Trophoblast cell (in vitro differentiated cells and primary cell): ENCODE measurements at regions not wholly inside any gene's neighbourhood (a gene's known extent, or its start where the extent isn't known, plus 50 kb on each side); places are given as distances from the start of the nearest gene placed in this dataset.
A peak's percentile ranks its signal among the peaks of the same experiment; 100 is the strongest.
"Not testable (repeated sequence)": the region's sequence is repeated elsewhere in the genome, so short reads cannot be mapped to it uniquely, and the experiment has no call there.

Source experiments
- DNase-seq, 2 donors: peaks; one replicate each; pipeline ENCODE4 v3.0.0-alpha.2; 2016
- H2AFZ ChIP-seq: 2 replicates; pipeline ENCODE4 v1.6.1; 2013; ENCODE audit warnings: low read length, moderate library complexity, mild to moderate bottlenecking; ENCODE audit not compliant: insufficient read depth, poor library complexity
- H2AK5ac ChIP-seq: 2 replicates; pipeline ENCODE4 v1.6.1; 2013; ENCODE audit warnings: mild to moderate bottlenecking, low read length
- H2BK120ac ChIP-seq: 2 replicates; pipeline ENCODE4 v1.6.1; 2013; ENCODE audit warnings: low read length, mild to moderate bottlenecking, moderate library complexity; ENCODE audit not compliant: insufficient read depth, poor library complexity
- H2BK12ac ChIP-seq: 2 replicates; pipeline ENCODE4 v1.6.1; 2013; ENCODE audit warnings: mild to moderate bottlenecking, low read length, moderate library complexity
- H2BK5ac ChIP-seq: 2 replicates; pipeline ENCODE4 v1.6.1; 2013; ENCODE audit warnings: low read length, low read depth, moderate library complexity, mild to moderate bottlenecking; ENCODE audit not compliant: poor library complexity
- H3K14ac ChIP-seq: 2 replicates; pipeline ENCODE4 v1.6.1; 2013; ENCODE audit warnings: mild to moderate bottlenecking, low read length
- H3K18ac ChIP-seq: 2 replicates; pipeline ENCODE4 v1.6.1; 2013; ENCODE audit warnings: mild to moderate bottlenecking, low read length
- H3K23ac ChIP-seq: 2 replicates; pipeline ENCODE4 v1.6.1; 2013; ENCODE audit warnings: low read length
- H3K27ac ChIP-seq: 2 replicates; pipeline ENCODE4 v1.5.1; 2013; ENCODE audit warnings: low read depth, mild to moderate bottlenecking, inconsistent platforms, low read length, moderate library complexity
- H3K27me3 ChIP-seq: 2 replicates; pipeline ENCODE4 v1.6.1; 2013; ENCODE audit warnings: inconsistent platforms, mild to moderate bottlenecking, low read length, moderate library complexity; ENCODE audit not compliant: insufficient read depth
- H3K36me3 ChIP-seq, 2 experiments: 1 replicate in 1 of 2; 2 replicates in 1 of 2; pipeline ENCODE4 v1.6.1; 2013; ENCODE audit warnings: low read length in 2 of 2, mild to moderate bottlenecking in 2 of 2, moderate library complexity in 1 of 2; ENCODE audit not compliant: insufficient read depth in 2 of 2, control insufficient read depth in 1 of 2
- H3K4ac ChIP-seq: 2 replicates; pipeline ENCODE4 v1.6.1; 2013; ENCODE audit warnings: low read depth, mild to moderate bottlenecking, low read length, moderate library complexity
- H3K4me1 ChIP-seq, 2 experiments: 1 replicate in 1 of 2; 2 replicates in 1 of 2; pipeline ENCODE4 v1.6.1; 2013; ENCODE audit warnings: low read length in 2 of 2, mild to moderate bottlenecking in 2 of 2, moderate library complexity in 1 of 2; ENCODE audit not compliant: insufficient read depth in 2 of 2, control insufficient read depth in 1 of 2
- H3K4me2 ChIP-seq: 2 replicates; pipeline ENCODE4 v1.6.1; 2013; ENCODE audit warnings: inconsistent platforms, mild to moderate bottlenecking, low read length, moderate library complexity
- H3K4me3 ChIP-seq: 2 replicates; pipeline ENCODE4 v1.5.1; 2013; ENCODE audit warnings: mild to moderate bottlenecking, low read depth, low read length, inconsistent platforms
- H3K79me1 ChIP-seq: one replicate; pipeline ENCODE4 v1.6.1; 2013; ENCODE audit warnings: low read length
- H3K79me2 ChIP-seq: 2 replicates; pipeline ENCODE4 v1.6.1; 2013; ENCODE audit warnings: low read length, mild to moderate bottlenecking; ENCODE audit not compliant: control insufficient read depth, insufficient read depth, poor library complexity
- H3K9ac ChIP-seq: 2 replicates; pipeline ENCODE4 v1.6.1; 2013; ENCODE audit warnings: mild to moderate bottlenecking, low read length
- H3K9me3 ChIP-seq: 2 replicates; pipeline ENCODE4 v1.6.1; 2013; ENCODE audit warnings: low read depth, mild to moderate bottlenecking, control low read depth, inconsistent platforms, low read length; ENCODE audit not compliant: insufficient read depth
- H4K12ac ChIP-seq: 2 replicates; pipeline ENCODE4 v1.6.1; 2013; ENCODE audit warnings: low read depth, mild to moderate bottlenecking, low read length, moderate library complexity
- H4K8ac ChIP-seq: 2 replicates; pipeline ENCODE4 v1.6.1; 2013; ENCODE audit warnings: low read depth, mild to moderate bottlenecking, low read length, moderate library complexity
- H4K91ac ChIP-seq: one replicate; pipeline ENCODE4 v1.6.1; 2013; ENCODE audit warnings: low read depth, mild to moderate bottlenecking, low read length, moderate library complexity
- WGBS: extraction: QIAGEN DNeasy Blood & Tissue Kit; methylation state at CpG from one replicate; pipeline ENCODE4 v1.1.7; 2013; ENCODE audit warnings: missing lambda C conversion rate; ENCODE audit not compliant: insufficient read length, insufficient coverage; ENCODE audit errors: extremely low coverage; 5-methylcytosine and 5-hydroxymethylcytosine counted together

GRCh38 chr1:213462374-213462773 lies 411.3 kb downstream of the RPS6KC1 start:
- not testable (repeated sequence) for H3K36me3 ChIP-seq, H3K4me2 ChIP-seq, H3K27me3 ChIP-seq, H2AK5ac ChIP-seq, H4K91ac ChIP-seq, H3K18ac ChIP-seq, H4K12ac ChIP-seq, H2BK12ac ChIP-seq, H3K9ac ChIP-seq, H2AFZ ChIP-seq, DNase-seq, H3K14ac ChIP-seq, H2BK5ac ChIP-seq, H2BK120ac ChIP-seq, H3K9me3 ChIP-seq, H3K79me2 ChIP-seq, H3K4me3 ChIP-seq, H3K4ac ChIP-seq, H4K8ac ChIP-seq, H3K79me1 ChIP-seq, H3K27ac ChIP-seq, H3K23ac ChIP-seq
- H3K4me1 ChIP-seq = peaks cover 9 to 10% of the 10 kb centered on the region in 2 experiments
- WGBS = no CpG with 5 or more reads among the region's 3 CpGs

GRCh38 chr1:213464786-213465460 lies 413.9 kb downstream of the RPS6KC1 start:
- no peaks in the 10 kb centered on the region for H3K9me3 ChIP-seq
- no CpG with 5 or more reads among the region's 2 CpGs for WGBS

GRCh38 chr1:213466541-213466940 lies 415.5 kb downstream of the RPS6KC1 start:
- Histone ChIP-seq H3K23ac (no peak overlapping the region), H3K9ac (no peak overlapping the region)

More at GRCh38 chr1:213464786-213465460, 413.9 kb downstream of the RPS6KC1 start:
- no peak overlapping the region for H2AFZ ChIP-seq
- H4K8ac ChIP-seq = peak overlapping the region; percentile 16
- H3K9ac ChIP-seq = no peak overlapping the region
- H2BK12ac ChIP-seq = peak overlapping the region; percentile 65
- no peak overlapping the region for H3K4ac ChIP-seq
- H3K36me3 ChIP-seq = no peaks in the 10 kb centered on the region
- no peak overlapping the region for H3K4me3 ChIP-seq
- H4K91ac ChIP-seq = peak overlapping the region; percentile 32
- no peaks in the 10 kb centered on the region for H3K27me3 ChIP-seq
- DNase-seq = peak; percentile 48 to 82
- H2BK5ac ChIP-seq = peak overlapping the region; percentile 21
- H3K4me1 ChIP-seq = peaks cover 9 to 10% of the 10 kb centered on the region in 2 experiments
- H3K18ac ChIP-seq = no peak overlapping the region
- H2BK120ac ChIP-seq = no peak overlapping the region
- H4K12ac ChIP-seq = no peak overlapping the region
- no peak overlapping the region for H3K23ac ChIP-seq
- H3K79me2 ChIP-seq = peaks cover 2% of the 10 kb centered on the region
- H3K14ac ChIP-seq = peak overlapping the region; percentile 32
- H3K4me2 ChIP-seq = no peak overlapping the region
- no peak overlapping the region for H2AK5ac ChIP-seq
- peaks cover 5% of the 10 kb centered on the region for H3K79me1 ChIP-seq
- peak overlapping the region; percentile 9 for H3K27ac ChIP-seq

GRCh38 chr1:213474054-213474453 lies 423.0 kb downstream of the RPS6KC1 start:
- Histone ChIP-seq H3K79me1 (no peaks in the 10 kb centered on the region), H3K14ac (no peak overlapping the region), H2BK12ac (no peak overlapping the region), H3K27ac (no peak overlapping the region), H4K12ac (no peak overlapping the region), H3K27me3 (no peaks in the 10 kb centered on the region), H3K9ac (no peak overlapping the region), H3K79me2 (no peaks in the 10 kb centered on the region), H3K9me3 (no peaks in the 10 kb centered on the region), H2AK5ac (no peak overlapping the region), H3K4me2 (no peak overlapping the region), H3K4me1 (no peaks in the 10 kb centered on the region), H3K36me3 (no peaks in the 10 kb centered on the region), H2BK5ac (no peak overlapping the region), H2AFZ (no peak overlapping the region), H3K4ac (no peak overlapping the region), H3K4me3 (no peak overlapping the region), H3K18ac (no peak overlapping the region), H4K91ac (no peak overlapping the region), H4K8ac (no peak overlapping the region), H2BK120ac (no peak overlapping the region), H3K23ac (no peak overlapping the region)
- WGBS = no CpG with 5 or more reads among the region's 7 CpGs
- no peak for DNase-seq

More at GRCh38 chr1:213466541-213466940, 415.5 kb downstream of the RPS6KC1 start:
- Histone ChIP-seq H3K4me2 (no peak overlapping the region), H2AFZ (no peak overlapping the region), H2BK5ac (no peak overlapping the region), H2BK120ac (no peak overlapping the region), H4K91ac (no peak overlapping the region), H2AK5ac (no peak overlapping the region), H3K4ac (no peak overlapping the region), H3K79me2 (peaks cover 2% of the 10 kb centered on the region), H3K79me1 (peaks cover 5% of the 10 kb centered on the region), H3K9me3 (no peaks in the 10 kb centered on the region), H3K36me3 (no peaks in the 10 kb centered on the region), H4K12ac (no peak overlapping the region), H4K8ac (no peak overlapping the region), H2BK12ac (no peak overlapping the region), H3K18ac (no peak overlapping the region), H3K4me3 (no peak overlapping the region), H3K27ac (no peak overlapping the region), H3K14ac (no peak overlapping the region), H3K27me3 (no peaks in the 10 kb centered on the region), H3K4me1 (peaks cover 9 to 10% of the 10 kb centered on the region in 2 experiments)
- peak; percentile 20 to 73 for DNase-seq
